Right lung (tissue), 2 donors: ENCODE measurements at regions not wholly inside any gene's neighbourhood (a gene's known extent, or its start where the extent isn't known, plus 50 kb on each side); places are given as distances from the start of the nearest gene placed in this dataset.

Source experiments
- DNase-seq, 2 donors: peaks; one replicate each; pipeline ENCODE4 v3.0.0-alpha.2; 2013

GRCh38 chr1:101152633-101153032 is 84.2 kb upstream of the S1PR1 start:
- DNase-seq: no peak

- DNase-seq: peak; percentile 60 to 68
These were observed 85.5 kb upstream of the S1PR1 start for GRCh38 chr1:101151286-101151685.

DNA sequence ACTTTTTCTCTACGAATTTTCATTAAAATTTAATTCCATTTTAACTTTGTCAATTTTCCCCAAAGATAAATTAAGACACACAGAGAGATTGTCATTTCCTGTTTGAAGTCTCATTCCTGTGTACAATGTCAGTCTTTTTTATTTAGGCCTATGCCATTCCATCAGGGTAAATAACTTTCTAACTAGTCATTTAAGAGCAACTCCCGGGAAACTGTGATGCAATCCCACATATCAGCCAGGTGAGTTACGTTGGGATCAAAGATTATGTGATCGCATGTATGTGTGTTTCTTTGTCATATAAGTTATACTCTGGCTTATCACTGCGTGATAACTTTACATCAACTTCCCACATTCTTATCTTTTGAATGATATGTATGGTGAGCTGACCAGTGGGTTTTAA is 86.1 kb upstream of the S1PR1 start:
- DNase-seq: no peak

GRCh38 chr1:101150266-101150665 is 86.6 kb upstream of the S1PR1 start:
- no peak for DNase-seq

DNA sequence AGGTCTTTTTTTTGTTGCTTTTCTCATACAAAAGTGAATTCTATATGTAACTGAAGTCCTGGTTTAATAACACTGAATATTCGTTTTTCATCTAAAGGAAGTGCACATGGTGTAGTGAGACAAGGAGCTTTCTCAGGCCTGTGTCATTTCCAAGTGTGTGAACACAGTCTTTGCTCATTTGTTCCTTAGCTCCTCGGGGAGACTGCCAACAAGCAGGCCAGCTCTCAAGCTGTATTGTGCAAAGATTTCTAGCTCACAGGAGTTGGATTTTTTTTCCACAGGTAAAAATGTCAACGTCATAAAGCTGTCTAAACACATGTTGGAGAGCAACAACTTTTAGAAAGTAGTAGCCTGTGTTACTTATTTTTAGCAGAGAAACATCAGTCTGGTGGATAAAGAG is 87.8 kb upstream of the S1PR1 start:
- DNase-seq: peak in 1 of 2 donors; percentile 25

DNA sequence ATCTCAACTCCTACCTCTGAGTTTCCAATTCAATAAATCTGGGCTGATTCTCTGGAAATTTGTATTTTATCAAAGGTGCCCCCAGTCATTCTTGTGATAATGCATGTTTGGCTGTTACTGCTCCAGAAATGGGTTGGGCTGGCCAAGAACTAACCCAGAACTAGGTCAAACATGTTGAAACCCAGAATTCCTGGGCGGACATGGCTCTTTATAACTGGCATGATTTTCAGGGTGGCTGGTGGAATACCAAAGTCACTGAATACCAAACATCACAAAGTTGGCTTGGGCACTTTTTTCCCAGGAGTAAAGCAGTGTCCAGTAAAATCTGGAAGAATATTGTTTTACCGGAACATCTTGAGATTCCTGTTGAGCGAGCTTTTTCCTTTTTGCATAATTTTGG is 89.4 kb upstream of the S1PR1 start:
- DNase-seq: no peak

DNA sequence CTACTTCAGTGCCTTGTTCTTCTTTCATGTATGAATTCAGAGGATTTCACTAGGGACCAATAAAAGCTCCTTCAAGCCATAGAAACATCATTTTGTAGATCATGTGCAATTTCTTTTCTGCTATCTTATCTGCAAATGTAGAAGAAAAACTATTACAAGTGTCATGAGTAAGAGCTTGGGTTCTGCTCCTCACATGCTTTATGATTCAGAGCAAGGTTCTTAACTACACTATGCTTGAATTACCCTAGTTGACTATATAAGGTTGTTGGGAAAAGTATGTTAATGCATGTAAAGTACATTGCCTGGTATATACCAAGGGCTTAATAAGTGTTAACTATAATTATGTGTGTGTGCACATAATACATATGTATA is 91.4 kb upstream of the S1PR1 start:
- no peak for DNase-seq

- no peak for DNase-seq
These were observed 92.0 kb upstream of the S1PR1 start for GRCh38 chr1:101144671-101145448.

GRCh38 chr1:101142244-101142643 is 94.6 kb upstream of the S1PR1 start:
- DNase-seq: no peak

GRCh38 chr1:101141376-101141775 is 95.4 kb upstream of the S1PR1 start:
- DNase-seq: no peak

DNA sequence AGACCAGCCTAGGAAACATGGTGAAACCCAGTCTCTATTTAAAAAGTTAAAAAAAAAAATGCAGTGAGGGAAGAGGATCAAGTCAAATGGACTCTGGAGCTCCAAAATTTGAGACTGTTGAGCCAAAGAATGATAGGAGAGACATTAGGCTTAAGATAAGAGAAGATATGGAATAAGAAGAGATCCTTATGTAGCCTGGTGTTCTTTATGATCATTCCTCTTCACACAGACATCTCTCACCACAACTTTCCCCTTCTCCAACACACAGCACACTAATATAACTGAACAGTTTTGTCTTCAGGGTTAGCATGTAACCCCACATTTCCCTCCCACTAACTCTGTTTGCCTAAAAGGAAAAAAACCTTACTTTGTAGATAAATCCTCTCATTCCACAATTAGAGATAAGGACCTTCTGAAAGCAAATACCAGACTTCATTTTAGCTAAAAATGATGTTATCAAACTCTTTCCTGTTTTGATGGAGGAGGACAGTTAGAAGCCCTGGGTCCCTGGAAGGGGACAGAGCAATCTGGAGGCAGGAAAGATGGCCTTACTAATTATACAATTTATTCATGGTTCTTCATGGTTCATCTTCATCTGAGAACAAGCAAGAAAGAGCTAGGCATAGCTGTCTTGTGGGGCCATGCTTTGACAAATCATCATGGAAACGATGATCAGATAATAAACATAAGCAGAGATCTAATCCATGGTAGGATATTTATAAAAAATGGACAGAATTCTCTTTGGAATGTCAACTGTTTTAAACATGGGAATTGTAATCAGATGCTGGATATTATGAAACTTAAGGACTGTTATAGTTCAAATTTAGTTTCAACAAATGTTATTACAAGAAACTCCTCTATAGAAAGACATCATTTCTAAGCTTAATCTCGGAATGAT is 96.7 kb upstream of the S1PR1 start:
- no peak for DNase-seq

- no peak for DNase-seq
These were observed 97.7 kb upstream of the S1PR1 start for GRCh38 chr1:101139130-101139529.

- DNase-seq: no peak
These were observed 99.4 kb upstream of the S1PR1 start for GRCh38 chr1:101137144-101138126.

DNA sequence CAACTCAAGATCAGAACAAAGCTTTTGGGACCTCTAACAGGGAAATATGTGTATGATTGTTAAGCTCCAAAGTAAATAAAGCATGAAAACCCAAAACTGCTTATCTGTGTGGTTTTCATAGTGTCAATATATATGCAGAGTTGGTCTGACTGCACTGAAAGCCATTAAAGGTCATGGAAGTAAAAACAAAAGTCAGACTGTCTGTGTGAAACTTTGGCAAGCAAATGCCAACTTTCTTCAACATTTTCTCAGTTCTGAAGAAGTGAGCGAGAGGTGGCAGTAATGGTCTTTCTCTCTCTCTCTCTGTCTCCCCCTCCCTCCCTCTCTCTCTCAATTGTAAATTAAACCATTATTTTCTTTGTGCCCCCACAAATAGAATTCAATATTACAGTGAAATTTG is 100.1 kb upstream of the S1PR1 start:
- DNase-seq: peak in 1 of 2 donors; percentile 46

- DNase-seq: peak; percentile 64 to 77
These were observed 100.5 kb upstream of the S1PR1 start for GRCh38 chr1:101136271-101136670.

DNA sequence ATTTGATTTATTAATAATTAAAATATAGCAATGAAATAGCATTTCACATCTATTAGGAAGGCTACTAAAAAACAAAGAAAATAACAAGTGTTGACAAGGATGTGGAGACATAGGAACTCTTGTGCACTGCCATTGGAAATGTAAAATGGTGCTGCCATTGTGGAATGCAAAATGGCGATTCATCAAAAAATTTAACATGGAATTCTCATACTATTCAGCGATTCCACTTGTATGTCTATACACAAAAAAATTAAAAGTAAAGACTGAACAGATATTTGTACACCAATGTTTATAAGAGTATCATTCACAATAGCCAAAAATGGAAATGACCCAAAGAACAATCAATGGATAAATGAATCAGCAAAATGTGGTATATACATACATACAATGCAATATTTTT is 101.3 kb upstream of the S1PR1 start:
- DNase-seq: no peak

DNA sequence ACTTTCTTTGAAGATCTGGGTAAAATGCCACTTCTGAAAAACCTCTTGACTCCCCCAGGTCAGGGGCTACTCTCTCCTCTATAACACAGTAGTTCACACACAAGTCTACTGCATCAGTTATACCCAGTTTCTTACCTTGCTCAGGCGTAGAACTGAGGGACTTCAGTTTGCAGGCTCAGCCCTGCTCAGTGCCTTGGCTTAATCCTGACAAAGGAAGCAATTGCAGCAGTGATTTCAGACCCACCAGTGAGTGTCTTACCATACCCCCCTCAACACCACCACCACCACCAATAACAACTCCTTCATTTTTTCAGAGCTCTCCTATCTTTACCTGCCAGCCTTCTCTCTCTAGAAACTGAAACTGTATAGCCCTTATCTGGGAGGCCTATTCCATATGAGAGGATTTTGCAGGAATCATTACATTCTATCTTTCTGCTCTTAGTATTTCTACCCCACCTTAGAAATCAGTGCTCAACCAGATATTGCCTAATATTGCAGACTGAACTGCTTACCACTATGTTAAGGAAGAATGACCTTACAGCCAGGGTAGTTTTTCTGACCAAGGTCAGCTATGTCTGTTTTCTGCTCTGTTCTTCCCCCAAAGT is 105.5 kb upstream of the S1PR1 start:
- no peak for DNase-seq

- DNase-seq: no peak
These were observed 105.1 kb upstream of the DPH5 start for GRCh38 chr1:101130673-101131072.

DNA sequence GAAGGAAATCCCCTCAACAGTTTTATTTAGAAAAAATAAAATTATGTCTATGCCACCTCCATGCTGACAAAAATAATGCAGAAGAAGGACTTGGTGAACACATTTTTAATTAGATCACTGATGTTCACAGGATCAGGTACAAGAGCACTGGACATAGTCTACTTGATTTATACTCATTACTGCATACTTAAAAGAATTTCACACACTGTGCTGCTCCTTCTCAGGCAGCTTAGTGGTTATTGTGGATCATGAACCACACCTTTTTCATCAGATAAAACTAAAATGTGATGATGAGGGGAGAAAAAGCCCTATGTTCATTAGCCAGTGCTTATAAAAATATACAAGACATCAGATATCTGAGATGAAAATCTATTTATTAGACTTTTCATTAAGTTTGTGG is 103.3 kb upstream of the DPH5 start:
- no peak for DNase-seq

GRCh38 chr1:101128211-101128727 is 102.7 kb upstream of the DPH5 start:
- DNase-seq: no peak

GRCh38 chr1:101124405-101124804 is 98.8 kb upstream of the DPH5 start:
- no peak for DNase-seq
